Keratinocyte (primary cell): ENCODE measurements at regions not wholly inside any gene's neighbourhood (a gene's known extent, or its start where the extent isn't known, plus 50 kb on each side); places are given as distances from the start of the nearest gene placed in this dataset.
A peak's percentile ranks its signal among the peaks of the same experiment; 100 is the strongest.

Source experiments
- DNase-seq: peaks from one replicate; pipeline ENCODE4 v3.0.0-alpha.2; 2011; ENCODE audit warnings: low read depth, missing footprints, low spot score
- FAIRE-seq: peaks from 2 replicates; lab custom pipeline; 2011; peaks lifted over from hg19 to GRCh38; lab: Jason Lieb, UNC
- H2AFZ ChIP-seq: 2 replicates; pipeline ENCODE4 v1.6.0; 2012; ENCODE audit warnings: low read length, control low read depth, inconsistent platforms; ENCODE audit not compliant: control insufficient read depth
- H3K27ac ChIP-seq: 2 replicates; pipeline ENCODE4 v1.5.1; 2011; ENCODE audit warnings: low read length; ENCODE audit not compliant: control insufficient read depth, insufficient read depth
- H3K27me3 ChIP-seq: 3 replicates; pipeline ENCODE4 v1.6.0; 2011; ENCODE audit warnings: low read length; ENCODE audit not compliant: control insufficient read depth, insufficient read depth; ENCODE audit errors: extremely low read depth
- H3K36me3 ChIP-seq, 2 experiments: 2 replicates in 1 of 2; 3 replicates in 1 of 2; pipeline ENCODE4 v1.5.1; 2011; ENCODE audit warnings: low read length in 2 of 2, mild to moderate bottlenecking in 1 of 2; ENCODE audit not compliant: control insufficient read depth in 2 of 2, insufficient read depth in 2 of 2; ENCODE audit errors: extremely low read depth in 1 of 2
- H3K4me1 ChIP-seq: 3 replicates; pipeline ENCODE4 v1.5.1; 2011; ENCODE audit warnings: low read length; ENCODE audit not compliant: control insufficient read depth, insufficient read depth; ENCODE audit errors: extremely low read depth
- H3K4me2 ChIP-seq: 3 replicates; pipeline ENCODE4 v1.6.0; 2011; ENCODE audit warnings: low read depth, low read length; ENCODE audit not compliant: control insufficient read depth, insufficient read depth; ENCODE audit errors: extremely low read depth
- H3K4me3 ChIP-seq, 3 experiments: fragments of 200-600 bp in 1 of 3; sonication (generic) in 1 of 3; 2 replicates in 2 of 3; 3 replicates in 1 of 3; pipeline ENCODE4 v1.5.1; 2011 to 2016; ENCODE audit warnings: low read length in 3 of 3, mild to moderate bottlenecking in 3 of 3, control low read depth in 2 of 3, inconsistent platforms in 1 of 3, low read depth in 1 of 3, mixed read lengths in 1 of 3, mixed run types in 1 of 3, moderate library complexity in 1 of 3; ENCODE audit not compliant: control insufficient read depth in 2 of 3, insufficient read depth in 2 of 3; ENCODE audit errors: extremely low read depth in 1 of 3
- H3K79me2 ChIP-seq: 2 replicates; pipeline ENCODE4 v1.6.0; 2012; ENCODE audit warnings: low read length; ENCODE audit not compliant: control insufficient read depth, insufficient read depth
- H3K9ac ChIP-seq: 3 replicates; pipeline ENCODE4 v1.6.0; 2011; ENCODE audit warnings: low read length; ENCODE audit not compliant: control insufficient read depth, insufficient read depth; ENCODE audit errors: extremely low read depth
- H3K9me1 ChIP-seq: 3 replicates; pipeline ENCODE4 v1.6.0; 2011; ENCODE audit warnings: low read length; ENCODE audit not compliant: control insufficient read depth, insufficient read depth; ENCODE audit errors: extremely low read depth
- H3K9me3 ChIP-seq: 2 replicates; pipeline ENCODE4 v1.5.1; 2012; ENCODE audit warnings: low read depth, low read length; ENCODE audit not compliant: control insufficient read depth
- H4K20me1 ChIP-seq: 3 replicates; pipeline ENCODE4 v1.6.0; 2011; ENCODE audit warnings: low read length; ENCODE audit not compliant: control insufficient read depth, insufficient read depth; ENCODE audit errors: extremely low read depth
- CTCF ChIP-seq, 3 experiments: IDR thresholded peaks in 1 of 3; conservative IDR thresholded peaks in 1 of 3; optimal IDR thresholded peaks in 1 of 3; 2 replicates in 2 of 3; 3 replicates in 1 of 3; pipeline versions ENCODE3 to v1.5.1; 2011; ENCODE audit warnings: low read length in 3 of 3, mild to moderate bottlenecking in 3 of 3, moderate library complexity in 2 of 3, control low read depth in 1 of 3, inconsistent platforms in 1 of 3; ENCODE audit not compliant: insufficient read depth in 2 of 3; ENCODE audit errors: extremely low read depth in 1 of 3
- EZH2 ChIP-seq: IDR thresholded peaks from one replicate; pipeline ENCODE4 v1.6.1; 2012; ENCODE audit warnings: inconsistent platforms, mild to moderate bottlenecking, low read length, moderate library complexity
- dilution Hi-C: fragments of 300-500 bp; cut with MboI; formaldehyde crosslinking; loops from one replicate; pipeline ENCODE4 v1.7.0; 2020; ENCODE audit warnings: low sequenced_read_pairs; ENCODE audit not compliant: extremely low pct_ligation_motif_present

- no peak overlapping the region for H3K9ac ChIP-seq
- no peaks in the 10 kb centered on the region for H3K9me3 ChIP-seq
- H3K36me3 ChIP-seq: no peaks in the 10 kb centered on the region
- no peak overlapping the region for H2AFZ ChIP-seq
- H3K4me3 ChIP-seq: no peak overlapping the region
- dilution Hi-C loops: no loop called here
- H3K27ac ChIP-seq: no peak overlapping the region
- DNase-seq (peak; percentile 75), FAIRE-seq (peak; percentile 88)
- no peaks in the 10 kb centered on the region for H3K79me2 ChIP-seq
- H3K9me1 ChIP-seq: no peaks in the 10 kb centered on the region
- H3K4me1 ChIP-seq: peaks cover 22% of the 10 kb centered on the region
- TF ChIP-seq EZH2: no peak
- TF ChIP-seq CTCF (optimal IDR thresholded peaks at IDR 0.05 in 1 of 3, IDR thresholded peaks at IDR 0.05 in 1 of 3, conservative IDR thresholded peaks at IDR 0.05 in 1 of 3; ENCODE audit: extremely low read depth in 1 of 3, insufficient read depth in 2 of 3, low read length in 3 of 3): no peak
- H4K20me1 ChIP-seq: no peaks in the 10 kb centered on the region
- H3K4me2 ChIP-seq: no peak overlapping the region
- H3K27me3 ChIP-seq: peaks cover 7% of the 10 kb centered on the region
These were observed 123.0 kb downstream of the FAM43A start for GRCh38 chr3:194808640-194809097.

GRCh38 chr3:194809382-194809781 is 123.7 kb downstream of the FAM43A start:
- no peak overlapping the region for H3K4me2 ChIP-seq

More at GRCh38 chr3:194809382-194809781, 123.7 kb downstream of the FAM43A start:
- H3K4me3 ChIP-seq: no peak overlapping the region
- DNase-seq: no peak
- H3K9me1 ChIP-seq: no peaks in the 10 kb centered on the region
- no peak for FAIRE-seq
- no peak overlapping the region for H2AFZ ChIP-seq
- H3K27ac ChIP-seq: no peak overlapping the region
- H3K27me3 ChIP-seq: peaks cover 7% of the 10 kb centered on the region
- no peak overlapping the region for H3K9ac ChIP-seq
- peaks cover 22% of the 10 kb centered on the region for H3K4me1 ChIP-seq
- H3K79me2 ChIP-seq: no peaks in the 10 kb centered on the region
- dilution Hi-C loops: no loop called here
- TF ChIP-seq CTCF (optimal IDR thresholded peaks at IDR 0.05 in 1 of 3, IDR thresholded peaks at IDR 0.05 in 1 of 3, conservative IDR thresholded peaks at IDR 0.05 in 1 of 3; ENCODE audit: extremely low read depth in 1 of 3, insufficient read depth in 2 of 3, low read length in 3 of 3) (no peak), EZH2 (no peak)
- no peaks in the 10 kb centered on the region for H4K20me1 ChIP-seq
- H3K36me3 ChIP-seq: no peaks in the 10 kb centered on the region
- no peaks in the 10 kb centered on the region for H3K9me3 ChIP-seq
